Vagina (tissue), 2 donors: ENCODE measurements at regions not wholly inside any gene's neighbourhood (a gene's known extent, or its start where the extent isn't known, plus 50 kb on each side); places are given as distances from the start of the nearest gene placed in this dataset.

Experiments
- DNase-seq, 2 donors: peaks; one replicate each; pipeline ENCODE4 v3.0.0-alpha.2; 2017; ENCODE audit errors: extremely low spot score in 2 of 2
- H3K27ac ChIP-seq: fragments of 200-600 bp; sonication (generic); one replicate; pipeline ENCODE4 v1.5.1; 2019
- H3K27me3 ChIP-seq: fragments of 200-600 bp; sonication (generic); one replicate; pipeline ENCODE4 v1.5.1; 2019
- H3K36me3 ChIP-seq, 2 donors: fragments of 200-600 bp; sonication (generic); one replicate each; pipeline ENCODE4 v1.5.1; 2017 to 2019
- H3K4me1 ChIP-seq: fragments of 200-600 bp; sonication (generic); one replicate; pipeline ENCODE4 v1.5.1; 2019
- H3K4me3 ChIP-seq, 2 donors: fragments of 200-600 bp; sonication (generic); 1 replicate in 1 of 2; 2 replicates in 1 of 2; pipeline ENCODE4 v1.5.1; 2016 to 2019
- H3K9me3 ChIP-seq: fragments of 200-600 bp; sonication (generic); one replicate; pipeline ENCODE4 v1.5.1; 2019
- POLR2A ChIP-seq, 2 donors: fragments of 450-650 bp; IDR thresholded peaks; one replicate each; pipeline ENCODE4 v1.6.1; 2017; ENCODE audit warnings: antibody characterized with exemption in 2 of 2, mild to moderate bottlenecking in 2 of 2, moderate library complexity in 2 of 2
- POLR2AphosphoS5 ChIP-seq, 2 donors: sonication (generic); formaldehyde crosslinking; IDR thresholded peaks; one replicate each; pipeline ENCODE4 v1.9.0; 2017; ENCODE audit warnings: antibody characterized with exemption in 2 of 2, mild to moderate bottlenecking in 2 of 2, low read depth in 1 of 2; ENCODE audit not compliant: insufficient read depth in 1 of 2
- intact Hi-C: fragments of 100-400 bp; cut with DNase I; formaldehyde crosslinking; loops from one replicate; pipeline ENCODE4 v1.15.1; 2023
- TF ChIP-seq, protein P1 (sequence below), 3 experiments: fragments of 450-650 bp in 2 of 3; fragments of 200-600 bp in 1 of 3; sonication (generic) in 1 of 3; IDR thresholded peaks; one replicate each; pipeline ENCODE4 v1.5.1; 2017 to 2019; ENCODE audit warnings: antibody characterized with exemption in 3 of 3, mild to moderate bottlenecking in 2 of 3, moderate library complexity in 2 of 3

DNA sequence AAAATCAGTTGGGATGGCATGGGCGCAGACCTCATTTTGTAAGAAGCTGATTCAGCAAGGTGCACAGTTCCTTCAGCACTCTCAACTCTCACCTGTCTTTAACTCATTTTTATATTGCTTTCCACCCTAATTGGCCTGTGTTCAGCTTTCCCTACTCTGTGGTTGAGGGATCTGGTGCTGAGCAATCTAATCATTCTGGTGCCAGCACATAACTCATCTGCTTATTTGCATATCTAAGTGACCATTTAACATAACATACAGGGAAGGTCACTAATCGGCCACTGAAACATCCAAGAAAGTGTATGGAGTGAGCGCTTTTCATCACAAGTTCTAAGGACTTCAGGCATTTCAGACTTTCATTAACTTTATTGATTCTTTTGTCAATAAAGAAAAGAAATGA is 303.4 kb upstream of the ROPN1 start:
- H3K27ac ChIP-seq = no peak overlapping the region
- H3K4me1 ChIP-seq = no peaks in the 10 kb centered on the region
- intact Hi-C loops = no loop called here
- no peaks in the 10 kb centered on the region for H3K36me3 ChIP-seq
- DNase-seq = no peak
- H3K27me3 ChIP-seq = no peaks in the 10 kb centered on the region
- no peak for TF ChIP-seq POLR2A (IDR thresholded peaks at IDR 0.05)
- TF ChIP-seq, protein P1, sequence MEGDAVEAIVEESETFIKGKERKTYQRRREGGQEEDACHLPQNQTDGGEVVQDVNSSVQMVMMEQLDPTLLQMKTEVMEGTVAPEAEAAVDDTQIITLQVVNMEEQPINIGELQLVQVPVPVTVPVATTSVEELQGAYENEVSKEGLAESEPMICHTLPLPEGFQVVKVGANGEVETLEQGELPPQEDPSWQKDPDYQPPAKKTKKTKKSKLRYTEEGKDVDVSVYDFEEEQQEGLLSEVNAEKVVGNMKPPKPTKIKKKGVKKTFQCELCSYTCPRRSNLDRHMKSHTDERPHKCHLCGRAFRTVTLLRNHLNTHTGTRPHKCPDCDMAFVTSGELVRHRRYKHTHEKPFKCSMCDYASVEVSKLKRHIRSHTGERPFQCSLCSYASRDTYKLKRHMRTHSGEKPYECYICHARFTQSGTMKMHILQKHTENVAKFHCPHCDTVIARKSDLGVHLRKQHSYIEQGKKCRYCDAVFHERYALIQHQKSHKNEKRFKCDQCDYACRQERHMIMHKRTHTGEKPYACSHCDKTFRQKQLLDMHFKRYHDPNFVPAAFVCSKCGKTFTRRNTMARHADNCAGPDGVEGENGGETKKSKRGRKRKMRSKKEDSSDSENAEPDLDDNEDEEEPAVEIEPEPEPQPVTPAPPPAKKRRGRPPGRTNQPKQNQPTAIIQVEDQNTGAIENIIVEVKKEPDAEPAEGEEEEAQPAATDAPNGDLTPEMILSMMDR (IDR thresholded peaks at IDR 0.05) = no peak
- no peak for TF ChIP-seq POLR2AphosphoS5 (IDR thresholded peaks at IDR 0.05; ENCODE audit: insufficient read depth in 1 of 2, low read depth in 1 of 2)
- H3K4me3 ChIP-seq = no peak overlapping the region
- no peaks in the 10 kb centered on the region for H3K9me3 ChIP-seq

DNA sequence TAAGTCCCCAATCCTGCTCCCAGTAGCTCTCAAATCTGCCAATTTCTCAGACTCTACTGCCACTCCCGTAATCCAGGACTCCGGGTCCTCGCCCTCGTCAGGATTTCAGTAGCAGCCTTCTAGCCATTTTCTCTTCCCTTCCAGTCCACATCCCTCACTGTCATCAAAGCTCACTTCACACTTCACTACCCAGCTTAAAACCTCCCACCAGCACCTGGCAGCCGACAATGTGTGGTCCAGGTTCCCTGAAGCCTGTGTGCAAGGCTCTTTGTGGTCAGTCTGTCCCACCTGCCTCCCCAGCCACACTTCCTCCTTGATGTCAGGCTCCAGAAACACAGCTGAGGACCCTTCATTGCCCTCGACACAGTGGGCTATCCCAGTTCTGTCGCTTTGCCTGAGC is 304.5 kb upstream of the ROPN1 start:
- Histone ChIP-seq H3K4me1 (no peaks in the 10 kb centered on the region), H3K27me3 (no peaks in the 10 kb centered on the region), H3K9me3 (no peaks in the 10 kb centered on the region), H3K36me3 (no peaks in the 10 kb centered on the region), H3K4me3 (no peak overlapping the region), H3K27ac (no peak overlapping the region)
- TF ChIP-seq POLR2AphosphoS5 (IDR thresholded peaks at IDR 0.05; ENCODE audit: insufficient read depth in 1 of 2, low read depth in 1 of 2) (no peak), POLR2A (IDR thresholded peaks at IDR 0.05) (no peak)
- TF ChIP-seq, protein P1 (IDR thresholded peaks at IDR 0.05) = no peak
- no peak for DNase-seq
- intact Hi-C loops = no loop called here

DNA sequence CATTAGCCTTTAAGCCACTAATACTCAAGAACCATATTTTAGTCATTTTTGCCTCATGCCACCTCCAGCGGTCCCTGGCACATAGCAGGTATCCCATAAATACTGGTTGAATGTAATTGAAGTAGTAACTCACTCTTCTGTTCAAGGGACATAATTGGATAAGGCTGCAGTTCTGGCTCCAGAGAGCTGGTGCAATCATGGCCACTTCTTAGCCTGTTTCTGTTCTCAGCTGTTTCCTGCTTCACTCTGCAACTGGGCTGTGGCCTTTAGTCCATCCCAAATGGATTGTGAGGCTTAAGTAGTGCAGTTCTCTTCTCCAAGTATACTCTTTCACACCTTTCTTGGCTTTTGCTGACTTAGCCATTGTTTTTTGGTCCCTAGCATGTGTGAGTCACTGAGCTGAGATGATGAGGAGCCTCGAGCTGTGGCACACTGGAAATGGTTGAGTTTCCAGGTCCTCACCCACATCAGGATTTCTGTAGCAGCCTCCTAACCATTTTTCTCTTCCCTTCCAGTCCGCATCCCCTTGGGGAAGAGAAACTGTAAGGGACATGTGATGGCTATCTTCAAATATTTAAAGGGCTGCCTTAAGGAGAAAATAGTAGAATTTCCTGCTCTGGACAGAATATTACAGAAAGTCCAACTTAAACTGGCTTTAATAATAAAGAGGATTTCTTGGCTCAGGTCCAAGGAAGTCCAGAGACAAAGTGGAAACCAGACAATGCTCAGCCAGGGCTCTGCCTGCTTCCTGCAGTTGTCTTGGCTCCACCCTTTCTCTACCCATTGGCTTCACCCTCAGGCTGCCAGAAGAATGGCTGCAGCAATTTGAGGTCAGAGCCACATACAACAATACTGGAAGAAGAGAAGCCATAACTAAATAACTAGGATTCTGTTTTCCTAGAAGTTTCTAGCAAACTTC is 305.4 kb upstream of the ROPN1 start:
- Histone ChIP-seq H3K36me3 (no peaks in the 10 kb centered on the region), H3K9me3 (no peaks in the 10 kb centered on the region), H3K4me3 (no peak overlapping the region), H3K4me1 (no peaks in the 10 kb centered on the region), H3K27ac (no peak overlapping the region), H3K27me3 (no peaks in the 10 kb centered on the region)
- intact Hi-C loops = no loop called here
- TF ChIP-seq, protein P1 (IDR thresholded peaks at IDR 0.05) = no peak
- no peak for TF ChIP-seq POLR2A (IDR thresholded peaks at IDR 0.05)
- TF ChIP-seq POLR2AphosphoS5 (IDR thresholded peaks at IDR 0.05; ENCODE audit: insufficient read depth in 1 of 2, low read depth in 1 of 2) = no peak
- DNase-seq = no peak

DNA sequence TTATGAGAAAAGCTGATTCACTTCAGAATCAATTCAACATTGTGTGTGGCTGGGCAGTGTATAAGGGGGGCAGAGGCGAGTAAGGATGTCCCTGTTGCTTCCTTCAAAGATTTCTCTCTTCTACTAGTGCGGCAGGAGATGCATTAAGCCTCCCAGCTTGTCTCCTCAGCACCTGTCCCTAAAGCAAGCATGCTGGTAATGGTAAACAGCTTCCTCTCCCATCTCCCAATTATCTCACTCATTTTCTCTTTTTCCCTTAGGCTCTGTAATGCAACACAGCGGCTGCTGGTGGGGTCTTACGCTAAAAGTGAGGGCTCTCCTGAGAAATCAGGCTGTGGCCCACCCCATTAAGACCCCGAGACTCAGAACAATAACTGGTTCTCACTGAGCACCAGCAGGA is 306.4 kb upstream of the ROPN1 start:
- no peaks in the 10 kb centered on the region for H3K4me1 ChIP-seq
- TF ChIP-seq, protein P1 (IDR thresholded peaks at IDR 0.05) = no peak
- TF ChIP-seq POLR2AphosphoS5 (IDR thresholded peaks at IDR 0.05; ENCODE audit: insufficient read depth in 1 of 2, low read depth in 1 of 2) (no peak), POLR2A (IDR thresholded peaks at IDR 0.05) (no peak)
- no peak overlapping the region for H3K4me3 ChIP-seq
- intact Hi-C loops = no loop called here
- H3K27ac ChIP-seq = no peak overlapping the region
- no peaks in the 10 kb centered on the region for H3K9me3 ChIP-seq
- H3K27me3 ChIP-seq = no peaks in the 10 kb centered on the region
- no peaks in the 10 kb centered on the region for H3K36me3 ChIP-seq
- DNase-seq = no peak

DNA sequence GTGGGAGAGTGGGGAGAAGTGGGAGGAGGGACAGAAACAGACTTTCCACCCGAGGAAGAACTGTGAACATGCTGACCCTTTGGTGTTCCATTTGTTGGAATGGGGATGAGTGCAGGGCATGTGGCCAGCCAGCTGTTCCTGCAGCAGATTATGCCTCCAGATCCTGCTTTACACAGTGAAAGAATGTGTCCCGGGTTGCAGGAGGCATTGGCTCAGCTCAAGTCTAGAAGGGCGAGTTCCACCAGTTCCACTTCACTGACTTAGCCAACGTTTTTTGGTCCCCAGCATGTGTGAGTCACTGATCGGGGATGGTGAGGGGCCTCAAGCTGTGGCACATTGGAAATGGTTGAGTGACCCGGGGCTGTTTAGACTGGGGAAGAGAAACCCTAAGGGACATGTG is 307.0 kb upstream of the ROPN1 start:
- no peak for TF ChIP-seq POLR2AphosphoS5 (IDR thresholded peaks at IDR 0.05; ENCODE audit: insufficient read depth in 1 of 2, low read depth in 1 of 2)
- no peak for TF ChIP-seq POLR2A (IDR thresholded peaks at IDR 0.05)
- TF ChIP-seq, protein P1 (IDR thresholded peaks at IDR 0.05) = no peak
- intact Hi-C loops = no loop called here
- H3K36me3 ChIP-seq = no peaks in the 10 kb centered on the region
- no peaks in the 10 kb centered on the region for H3K9me3 ChIP-seq
- no peaks in the 10 kb centered on the region for H3K4me1 ChIP-seq
- H3K27ac ChIP-seq = no peak overlapping the region
- no peaks in the 10 kb centered on the region for H3K27me3 ChIP-seq
- H3K4me3 ChIP-seq = no peak overlapping the region
- no peak for DNase-seq
